GM12878 (cell line): ENCODE measurements at regions not wholly inside any gene's neighbourhood (a gene's known extent, or its start where the extent isn't known, plus 50 kb on each side); places are given as distances from the start of the nearest gene placed in this dataset.

Experiments used
- CEBPZ ChIP-seq: fragments of 150-350 bp; IDR thresholded peaks from 2 replicates; pipeline ENCODE4 v1.6.1; 2016; ENCODE audit warnings: low read depth, low read length
- RBBP5 ChIP-seq: fragments of 200-600 bp; sonication (generic); conservative IDR thresholded peaks from 2 replicates; pipeline ENCODE4 v1.6.1; 2016
- SRF ChIP-seq, 2 experiments: IDR thresholded peaks; 2 replicates each; pipeline ENCODE4 v1.6.1; 2011; ENCODE audit warnings: low read depth in 2 of 2, low read length in 2 of 2, mild to moderate bottlenecking in 1 of 2, moderate library complexity in 1 of 2
- TF ChIP-seq, protein P1 (sequence below): fragments of 450-650 bp; formaldehyde crosslinking; IDR thresholded peaks from 2 replicates; pipeline ENCODE4 v1.4.0; 2020; ENCODE audit warnings: mild to moderate bottlenecking, moderate library complexity

DNA sequence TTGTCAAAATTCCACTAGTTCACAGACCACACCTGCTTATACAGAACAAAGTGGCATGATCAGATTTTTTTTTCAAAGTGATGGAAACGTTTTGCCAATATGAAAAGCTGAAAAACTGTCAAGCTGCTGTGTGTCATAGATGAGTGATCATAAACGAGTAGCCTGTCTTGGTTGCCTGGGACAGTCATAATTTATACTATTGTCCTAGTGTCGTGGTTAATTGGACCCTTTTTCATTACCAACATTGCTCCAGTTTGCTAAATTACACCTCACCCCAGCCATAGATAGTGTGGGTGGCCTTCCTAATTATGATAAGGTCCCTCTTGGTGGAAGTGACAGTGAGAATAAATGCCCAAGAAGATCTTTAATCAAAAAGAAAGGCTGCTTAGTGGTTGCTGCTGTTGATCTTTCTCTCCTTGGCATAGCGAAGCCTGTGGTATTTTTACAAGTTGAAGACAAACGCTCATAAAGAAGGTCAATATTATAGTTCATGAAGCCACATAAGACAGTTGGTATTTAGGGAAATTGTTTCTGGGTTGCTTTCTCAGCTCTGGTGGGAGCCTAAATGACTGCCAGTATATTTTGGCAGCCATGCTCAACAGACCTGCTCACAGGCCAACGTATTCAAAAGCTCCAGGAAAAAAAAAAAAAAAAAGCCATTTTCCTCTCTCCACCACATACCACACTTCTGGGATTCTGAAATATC is 478.1 kb downstream of the PLA2G4A start (continued):
- TF ChIP-seq, protein P1, sequence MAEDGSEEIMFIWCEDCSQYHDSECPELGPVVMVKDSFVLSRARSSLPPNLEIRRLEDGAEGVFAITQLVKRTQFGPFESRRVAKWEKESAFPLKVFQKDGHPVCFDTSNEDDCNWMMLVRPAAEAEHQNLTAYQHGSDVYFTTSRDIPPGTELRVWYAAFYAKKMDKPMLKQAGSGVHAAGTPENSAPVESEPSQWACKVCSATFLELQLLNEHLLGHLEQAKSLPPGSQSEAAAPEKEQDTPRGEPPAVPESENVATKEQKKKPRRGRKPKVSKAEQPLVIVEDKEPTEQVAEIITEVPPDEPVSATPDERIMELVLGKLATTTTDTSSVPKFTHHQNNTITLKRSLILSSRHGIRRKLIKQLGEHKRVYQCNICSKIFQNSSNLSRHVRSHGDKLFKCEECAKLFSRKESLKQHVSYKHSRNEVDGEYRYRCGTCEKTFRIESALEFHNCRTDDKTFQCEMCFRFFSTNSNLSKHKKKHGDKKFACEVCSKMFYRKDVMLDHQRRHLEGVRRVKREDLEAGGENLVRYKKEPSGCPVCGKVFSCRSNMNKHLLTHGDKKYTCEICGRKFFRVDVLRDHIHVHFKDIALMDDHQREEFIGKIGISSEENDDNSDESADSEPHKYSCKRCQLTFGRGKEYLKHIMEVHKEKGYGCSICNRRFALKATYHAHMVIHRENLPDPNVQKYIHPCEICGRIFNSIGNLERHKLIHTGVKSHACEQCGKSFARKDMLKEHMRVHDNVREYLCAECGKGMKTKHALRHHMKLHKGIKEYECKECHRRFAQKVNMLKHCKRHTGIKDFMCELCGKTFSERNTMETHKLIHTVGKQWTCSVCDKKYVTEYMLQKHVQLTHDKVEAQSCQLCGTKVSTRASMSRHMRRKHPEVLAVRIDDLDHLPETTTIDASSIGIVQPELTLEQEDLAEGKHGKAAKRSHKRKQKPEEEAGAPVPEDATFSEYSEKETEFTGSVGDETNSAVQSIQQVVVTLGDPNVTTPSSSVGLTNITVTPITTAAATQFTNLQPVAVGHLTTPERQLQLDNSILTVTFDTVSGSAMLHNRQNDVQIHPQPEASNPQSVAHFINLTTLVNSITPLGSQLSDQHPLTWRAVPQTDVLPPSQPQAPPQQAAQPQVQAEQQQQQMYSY (CRISPR knock-in tag): no peak
- TF ChIP-seq SRF (IDR thresholded peaks at IDR 0.05; ENCODE audit: low read depth in 2 of 2, low read length in 2 of 2) (no peak), CEBPZ (no peak), RBBP5 (no peak)
